ENCODE measurements at regions not wholly inside any gene's neighbourhood (a gene's known extent, or its start where the extent isn't known, plus 50 kb on each side); places are given as distances from the start of the nearest gene placed in this dataset.

DNA sequence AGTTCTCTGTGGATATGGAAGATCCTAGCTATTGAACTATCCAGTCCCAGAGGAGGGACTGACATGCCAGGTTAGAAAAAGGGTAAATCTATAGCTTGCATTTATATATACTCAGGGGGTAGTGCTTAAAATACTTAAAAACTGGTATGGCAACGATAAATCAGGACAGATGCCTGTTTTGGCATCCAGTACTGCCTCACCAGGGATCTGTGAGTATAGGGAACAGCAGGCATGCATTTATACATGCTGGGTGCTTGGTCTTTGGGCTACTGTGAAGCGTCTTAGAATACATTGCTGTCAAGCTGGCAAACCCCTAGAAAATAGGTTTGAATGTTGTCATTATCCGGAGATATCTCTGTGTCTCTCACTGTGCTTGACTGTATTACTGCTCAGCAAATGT lies 94.2 kb upstream of the DRD2 start:
- TF ChIP-seq, protein P1, sequence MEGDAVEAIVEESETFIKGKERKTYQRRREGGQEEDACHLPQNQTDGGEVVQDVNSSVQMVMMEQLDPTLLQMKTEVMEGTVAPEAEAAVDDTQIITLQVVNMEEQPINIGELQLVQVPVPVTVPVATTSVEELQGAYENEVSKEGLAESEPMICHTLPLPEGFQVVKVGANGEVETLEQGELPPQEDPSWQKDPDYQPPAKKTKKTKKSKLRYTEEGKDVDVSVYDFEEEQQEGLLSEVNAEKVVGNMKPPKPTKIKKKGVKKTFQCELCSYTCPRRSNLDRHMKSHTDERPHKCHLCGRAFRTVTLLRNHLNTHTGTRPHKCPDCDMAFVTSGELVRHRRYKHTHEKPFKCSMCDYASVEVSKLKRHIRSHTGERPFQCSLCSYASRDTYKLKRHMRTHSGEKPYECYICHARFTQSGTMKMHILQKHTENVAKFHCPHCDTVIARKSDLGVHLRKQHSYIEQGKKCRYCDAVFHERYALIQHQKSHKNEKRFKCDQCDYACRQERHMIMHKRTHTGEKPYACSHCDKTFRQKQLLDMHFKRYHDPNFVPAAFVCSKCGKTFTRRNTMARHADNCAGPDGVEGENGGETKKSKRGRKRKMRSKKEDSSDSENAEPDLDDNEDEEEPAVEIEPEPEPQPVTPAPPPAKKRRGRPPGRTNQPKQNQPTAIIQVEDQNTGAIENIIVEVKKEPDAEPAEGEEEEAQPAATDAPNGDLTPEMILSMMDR (IDR thresholded peaks at IDR 0.05) = no peak
- no peak for TF ChIP-seq POLR2A (IDR thresholded peaks at IDR 0.05)
